Eye (tissue), 1 donor: ENCODE measurements at regions not wholly inside any gene's neighbourhood (a gene's known extent, or its start where the extent isn't known, plus 50 kb on each side); places are given as distances from the start of the nearest gene placed in this dataset.

Experiments used
- DNase-seq: peaks from one replicate; pipeline ENCODE4 v3.0.0-alpha.2; 2015

- peak; percentile 35 for DNase-seq
These were observed 143.0 kb downstream of the ARL6IP6 start for GRCh38 chr2:152861349-152861942.

GRCh38 chr2:152858594-152859265 is 140.3 kb downstream of the ARL6IP6 start:
- no peak for DNase-seq

- DNase-seq = peak; percentile 37
These were observed 128.5 kb downstream of the ARL6IP6 start for GRCh38 chr2:152846697-152847470.

DNA sequence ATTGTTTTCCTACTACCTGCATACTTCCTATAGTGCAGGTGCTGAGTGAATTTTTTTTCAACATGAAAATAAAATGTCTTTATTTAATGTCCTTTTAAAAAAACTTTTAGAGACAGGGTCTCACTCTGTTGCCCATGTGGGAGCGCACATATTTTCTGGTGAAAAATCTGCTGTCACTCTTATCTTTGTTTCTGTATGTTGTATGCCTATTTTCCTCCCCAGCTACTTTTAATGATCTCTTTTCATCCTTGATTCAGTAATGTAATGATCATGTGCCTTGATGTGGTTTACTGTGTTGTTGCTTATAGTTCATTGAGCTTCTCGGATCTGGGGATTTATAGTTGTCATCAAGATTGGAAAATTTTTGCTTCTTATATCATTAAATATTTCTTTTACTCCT is 117.3 kb downstream of the ARL6IP6 start:
- no peak for DNase-seq

GRCh38 chr2:152827944-152828343 is 109.5 kb downstream of the ARL6IP6 start:
- no peak for DNase-seq

DNA sequence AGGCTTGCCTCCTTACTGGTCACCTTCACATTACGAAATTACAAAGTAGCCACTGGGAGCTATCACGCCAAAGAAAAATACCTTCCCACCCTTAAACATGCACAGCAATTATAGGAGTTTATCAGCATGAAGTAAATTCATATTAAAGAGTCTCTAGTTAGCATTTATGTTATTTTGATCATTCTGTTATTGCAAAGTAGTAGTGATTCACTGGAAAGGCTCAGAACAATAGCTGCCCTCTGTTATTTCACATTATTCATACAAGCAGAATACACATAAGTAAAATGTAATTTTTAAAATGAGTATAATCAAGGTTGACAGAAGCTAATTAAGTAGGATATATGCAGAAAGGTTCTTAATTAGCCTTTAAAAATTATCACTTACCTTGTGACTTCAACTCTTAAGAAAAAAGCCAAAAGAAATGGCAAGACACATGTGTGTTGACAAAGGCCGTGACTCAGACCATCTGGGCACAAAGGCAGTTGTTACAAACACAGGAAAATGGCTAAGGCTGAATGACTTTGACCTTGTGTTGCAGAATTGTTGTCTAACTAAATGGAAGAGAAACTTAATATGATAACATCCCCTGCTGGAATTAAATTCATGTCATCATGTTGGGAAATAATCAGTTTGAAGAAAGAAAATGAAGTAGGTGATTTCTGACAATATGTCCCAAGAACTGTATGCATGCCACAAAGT is 108.3 kb downstream of the ARL6IP6 start:
- DNase-seq = no peak

- DNase-seq = no peak
These were observed 107.4 kb downstream of the ARL6IP6 start for GRCh38 chr2:152825834-152826233.

DNA sequence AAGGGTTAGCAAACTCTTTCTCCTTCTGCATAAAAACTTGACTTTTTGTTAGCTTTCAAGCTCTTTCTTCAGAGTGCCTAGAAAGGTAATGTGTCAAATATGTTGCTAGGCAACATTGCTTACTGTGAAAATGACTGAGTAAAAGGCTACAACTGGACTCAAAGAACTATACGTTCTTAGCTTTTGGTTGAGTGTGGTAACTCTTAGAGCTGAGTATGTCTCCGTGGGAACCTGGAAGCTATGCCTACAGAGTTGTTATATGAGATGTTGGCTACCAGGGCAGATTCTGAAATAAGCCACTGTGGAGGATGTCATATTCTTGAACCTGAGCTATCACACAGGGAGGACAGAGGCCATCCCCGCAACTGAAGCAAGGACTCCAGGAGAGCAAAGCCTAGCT is 105.5 kb downstream of the ARL6IP6 start:
- no peak for DNase-seq

DNA sequence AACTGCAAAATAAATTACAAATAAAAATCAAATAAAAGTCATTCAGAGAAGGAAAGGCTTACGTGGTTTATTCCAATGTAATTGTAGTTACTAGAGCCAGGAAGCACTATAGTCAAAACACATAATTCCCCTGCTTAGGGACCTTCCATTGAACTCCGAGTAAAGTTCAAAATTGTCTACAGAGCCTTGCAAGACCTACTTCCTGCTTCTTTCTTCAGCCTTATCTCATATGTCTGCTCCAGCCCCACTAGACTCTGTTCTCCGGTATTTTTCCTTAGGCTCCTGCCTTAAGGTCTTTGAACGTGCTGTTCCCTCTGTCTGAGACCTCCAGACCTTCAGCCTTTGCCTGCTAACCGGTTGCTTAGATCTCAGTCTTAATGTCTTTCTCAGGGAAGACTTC is 104.3 kb downstream of the ARL6IP6 start:
- no peak for DNase-seq

- no peak for DNase-seq
These were observed 101.6 kb downstream of the ARL6IP6 start for GRCh38 chr2:152820048-152820447.

GRCh38 chr2:152815634-152816257 is 97.3 kb downstream of the ARL6IP6 start:
- DNase-seq = no peak

- DNase-seq = no peak
These were observed 96.1 kb downstream of the ARL6IP6 start for GRCh38 chr2:152814475-152815030.

GRCh38 chr2:152813351-152813750 is 94.9 kb downstream of the ARL6IP6 start:
- DNase-seq = no peak
